ENCODE measurements at regions not wholly inside any gene's neighbourhood (a gene's known extent, or its start where the extent isn't known, plus 50 kb on each side); places are given as distances from the start of the nearest gene placed in this dataset.

GRCh38 chr7:110461621-110462020, 629.3 kb upstream of the LRRN3 start:
- TF ChIP-seq TBP (CRISPR knock-in tag; IDR thresholded peaks at IDR 0.05), result no peak
- TF ChIP-seq, protein P1, sequence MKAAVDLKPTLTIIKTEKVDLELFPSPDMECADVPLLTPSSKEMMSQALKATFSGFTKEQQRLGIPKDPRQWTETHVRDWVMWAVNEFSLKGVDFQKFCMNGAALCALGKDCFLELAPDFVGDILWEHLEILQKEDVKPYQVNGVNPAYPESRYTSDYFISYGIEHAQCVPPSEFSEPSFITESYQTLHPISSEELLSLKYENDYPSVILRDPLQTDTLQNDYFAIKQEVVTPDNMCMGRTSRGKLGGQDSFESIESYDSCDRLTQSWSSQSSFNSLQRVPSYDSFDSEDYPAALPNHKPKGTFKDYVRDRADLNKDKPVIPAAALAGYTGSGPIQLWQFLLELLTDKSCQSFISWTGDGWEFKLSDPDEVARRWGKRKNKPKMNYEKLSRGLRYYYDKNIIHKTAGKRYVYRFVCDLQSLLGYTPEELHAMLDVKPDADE (CRISPR knock-in tag; IDR thresholded peaks at IDR 0.05), result no peak
- no peak for TF ChIP-seq REST (IDR thresholded peaks at IDR 0.05; ENCODE audit: borderline replicate concordance in 1 of 2, low read depth in 1 of 2, low read length in 2 of 2)
- no peak for TF ChIP-seq FOXP4 (CRISPR knock-in tag; IDR thresholded peaks at IDR 0.05)
- TF ChIP-seq MAFF (IDR thresholded peaks at IDR 0.05; ENCODE audit: low read depth, low read length), result peak; percentile 13; the same call in 1 of the 2 replicates
- TF ChIP-seq KDM1A (CRISPR knock-in tag; IDR thresholded peaks at IDR 0.05), result no peak
- TF ChIP-seq GABPA (IDR thresholded peaks at IDR 0.05; ENCODE audit: low read depth, low read length), result no peak
- TF ChIP-seq GABPA (CRISPR knock-in tag; IDR thresholded peaks at IDR 0.05; ENCODE audit: low read depth), result no peak
- TF ChIP-seq POLR2A (IDR thresholded peaks at IDR 0.05; ENCODE audit: insufficient read depth in 1 of 2, low read depth in 2 of 2, low read length in 2 of 2), result no peak
- no peak for TF ChIP-seq ADNP (CRISPR knock-in tag; IDR thresholded peaks at IDR 0.05)
- no peak for TF ChIP-seq TFDP2 (CRISPR knock-in tag; IDR thresholded peaks at IDR 0.05)
